HepG2 (cell line): ENCODE measurements at regions not wholly inside any gene's neighbourhood (a gene's known extent, or its start where the extent isn't known, plus 50 kb on each side); places are given as distances from the start of the nearest gene placed in this dataset.
"Not testable (repeated sequence)": the region's sequence is repeated elsewhere in the genome, so short reads cannot be mapped to it uniquely, and the experiment has no call there.

Experiments used
- CBX5 ChIP-seq: sonication (generic); formaldehyde crosslinking; IDR thresholded peaks from 2 replicates; pipeline ENCODE4 v1.4.0; 2020; ENCODE audit warnings: missing genetic modification reagents, borderline replicate concordance
- CREB1 ChIP-seq, 2 experiments: fragments of 450-650 bp in 1 of 2; IDR thresholded peaks; 2 replicates each; pipeline ENCODE4 v1.6.1; 2016 to 2017; ENCODE audit warnings: control low read depth in 1 of 2, mild to moderate bottlenecking in 1 of 2, missing compliant biosample characterization in 1 of 2, missing genetic modification characterization in 1 of 2
- CTCF ChIP-seq: sonication (generic); formaldehyde crosslinking; IDR thresholded peaks from 2 replicates; pipeline ENCODE4 v1.5.0; 2020; ENCODE audit warnings: mild to moderate bottlenecking, missing genetic modification reagents, moderate library complexity
- EZH2 ChIP-seq: conservative IDR thresholded peaks from 2 replicates; pipeline ENCODE4 v1.6.1; 2012; ENCODE audit warnings: mild to moderate bottlenecking, low read depth, low read length, moderate library complexity
- FOXC1 ChIP-seq: sonication (generic); formaldehyde crosslinking; IDR thresholded peaks from 2 replicates; pipeline ENCODE4 v1.8.0; 2022; ENCODE audit warnings: mild to moderate bottlenecking, missing genetic modification reagents, borderline replicate concordance
- GTF2F1 ChIP-seq: fragments of 150-350 bp; IDR thresholded peaks from 2 replicates; pipeline ENCODE4 v1.6.1; 2014; ENCODE audit warnings: low read length
- REST ChIP-seq, 2 experiments: IDR thresholded peaks; 2 replicates each; pipeline ENCODE4 v1.6.1; 2011 to 2012; ENCODE audit warnings: low read length in 2 of 2, borderline replicate concordance in 1 of 2, low read depth in 1 of 2, mild to moderate bottlenecking in 1 of 2, moderate library complexity in 1 of 2
- TP53 ChIP-seq: sonication (generic); formaldehyde crosslinking; conservative IDR thresholded peaks from 2 replicates; pipeline ENCODE4 v1.4.0; 2020; ENCODE audit warnings: missing genetic modification reagents
- ZBTB2 ChIP-seq: sonication (generic); formaldehyde crosslinking; IDR thresholded peaks from 2 replicates; pipeline ENCODE4 v1.8.0; 2022; ENCODE audit warnings: low read depth, missing genetic modification reagents
- ZFP1 ChIP-seq: IDR thresholded peaks from 2 replicates; pipeline ENCODE4 v1.6.1; 2016
- ZNF24 ChIP-seq: fragments of 450-650 bp; IDR thresholded peaks from 2 replicates; pipeline ENCODE4 v1.6.1; 2017; ENCODE audit warnings: antibody characterized with exemption, mild to moderate bottlenecking
- ZNF484 ChIP-seq: sonication (generic); formaldehyde crosslinking; IDR thresholded peaks from 2 replicates; pipeline ENCODE4 v1.5.1; 2020; ENCODE audit warnings: mild to moderate bottlenecking, low read depth, missing genetic modification reagents, borderline replicate concordance
- TF ChIP-seq, protein P1 (sequence below): sonication (generic); formaldehyde crosslinking; IDR thresholded peaks from 2 replicates; pipeline ENCODE4 v1.4.0; 2020; ENCODE audit warnings: missing genetic modification reagents, borderline replicate concordance
- TF ChIP-seq, protein P2 (sequence below): sonication (generic); formaldehyde crosslinking; conservative IDR thresholded peaks from 2 replicates; pipeline ENCODE4 v1.4.0; 2020; ENCODE audit warnings: missing genetic modification reagents

- TF ChIP-seq CTCF (CRISPR knock-in tag); GTF2F1; ZFP1 (CRISPR knock-in tag); EZH2; CREB1 (IDR thresholded peaks at IDR 0.05); CREB1 (CRISPR knock-in tag; IDR thresholded peaks at IDR 0.05); ZNF24; ZBTB2; ZNF484; CBX5; FOXC1; TP53; REST (IDR thresholded peaks at IDR 0.05; ENCODE audit: borderline replicate concordance in 1 of 2, low read depth in 1 of 2, low read length in 2 of 2): not testable (repeated sequence)
- TF ChIP-seq, protein P1, sequence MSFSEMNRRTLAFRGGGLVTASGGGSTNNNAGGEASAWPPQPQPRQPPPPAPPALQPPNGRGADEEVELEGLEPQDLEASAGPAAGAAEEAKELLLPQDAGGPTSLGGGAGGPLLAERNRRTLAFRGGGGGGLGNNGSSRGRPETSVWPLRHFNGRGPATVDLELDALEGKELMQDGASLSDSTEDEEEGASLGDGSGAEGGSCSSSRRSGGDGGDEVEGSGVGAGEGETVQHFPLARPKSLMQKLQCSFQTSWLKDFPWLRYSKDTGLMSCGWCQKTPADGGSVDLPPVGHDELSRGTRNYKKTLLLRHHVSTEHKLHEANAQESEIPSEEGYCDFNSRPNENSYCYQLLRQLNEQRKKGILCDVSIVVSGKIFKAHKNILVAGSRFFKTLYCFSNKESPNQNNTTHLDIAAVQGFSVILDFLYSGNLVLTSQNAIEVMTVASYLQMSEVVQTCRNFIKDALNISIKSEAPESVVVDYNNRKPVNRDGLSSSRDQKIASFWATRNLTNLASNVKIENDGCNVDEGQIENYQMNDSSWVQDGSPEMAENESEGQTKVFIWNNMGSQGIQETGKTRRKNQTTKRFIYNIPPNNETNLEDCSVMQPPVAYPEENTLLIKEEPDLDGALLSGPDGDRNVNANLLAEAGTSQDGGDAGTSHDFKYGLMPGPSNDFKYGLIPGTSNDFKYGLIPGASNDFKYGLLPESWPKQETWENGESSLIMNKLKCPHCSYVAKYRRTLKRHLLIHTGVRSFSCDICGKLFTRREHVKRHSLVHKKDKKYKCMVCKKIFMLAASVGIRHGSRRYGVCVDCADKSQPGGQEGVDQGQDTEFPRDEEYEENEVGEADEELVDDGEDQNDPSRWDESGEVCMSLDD, result not testable (repeated sequence)
- TF ChIP-seq, protein P2, sequence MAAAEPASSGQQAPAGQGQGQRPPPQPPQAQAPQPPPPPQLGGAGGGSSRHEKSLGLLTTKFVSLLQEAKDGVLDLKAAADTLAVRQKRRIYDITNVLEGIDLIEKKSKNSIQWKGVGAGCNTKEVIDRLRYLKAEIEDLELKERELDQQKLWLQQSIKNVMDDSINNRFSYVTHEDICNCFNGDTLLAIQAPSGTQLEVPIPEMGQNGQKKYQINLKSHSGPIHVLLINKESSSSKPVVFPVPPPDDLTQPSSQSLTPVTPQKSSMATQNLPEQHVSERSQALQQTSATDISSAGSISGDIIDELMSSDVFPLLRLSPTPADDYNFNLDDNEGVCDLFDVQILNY (CRISPR knock-in tag), result not testable (repeated sequence)
Observed at GRCh38 chr2:111569356-111570199, 314.4 kb downstream of the ANAPC1 start.
